ENCODE measurements at regions not wholly inside any gene's neighbourhood (a gene's known extent, or its start where the extent isn't known, plus 50 kb on each side); places are given as distances from the start of the nearest gene placed in this dataset.
"Not testable (repeated sequence)": the region's sequence is repeated elsewhere in the genome, so short reads cannot be mapped to it uniquely, and the experiment has no call there.

- DNase-seq (ENCODE audit: extremely low read depth in 1 of 2, low read depth in 1 of 2): no peak
Observed at GRCh38 chr18:76610933-76611749, 116.1 kb upstream of the ZNF516 start.

GRCh38 chr18:76610012-76610411 lies 115.0 kb upstream of the ZNF516 start:
- DNase-seq (ENCODE audit: extremely low read depth in 1 of 2, low read depth in 1 of 2): no peak

- DNase-seq (ENCODE audit: extremely low read depth in 1 of 2, low read depth in 1 of 2): no peak
Observed at GRCh38 chr18:76605341-76605929, 110.4 kb upstream of the ZNF516 start.

- DNase-seq (ENCODE audit: extremely low read depth in 1 of 2, low read depth in 1 of 2): no peak
Observed at GRCh38 chr18:76604935-76605240, 109.8 kb upstream of the ZNF516 start.

GRCh38 chr18:76604108-76604934 lies 109.3 kb upstream of the ZNF516 start:
- DNase-seq (ENCODE audit: extremely low read depth in 1 of 2, low read depth in 1 of 2): no peak

- no peak for DNase-seq (ENCODE audit: extremely low read depth in 1 of 2, low read depth in 1 of 2)
Observed at GRCh38 chr18:76602191-76602590, 107.1 kb upstream of the ZNF516 start.

GRCh38 chr18:76600076-76600475 lies 105.0 kb upstream of the ZNF516 start:
- not testable (repeated sequence) for DNase-seq (ENCODE audit: extremely low read depth in 1 of 2, low read depth in 1 of 2)

- DNase-seq (ENCODE audit: extremely low read depth in 1 of 2, low read depth in 1 of 2): no peak
Observed at GRCh38 chr18:76594966-76595365, 99.9 kb upstream of the ZNF516 start.

- no peak for DNase-seq (ENCODE audit: extremely low read depth in 1 of 2, low read depth in 1 of 2)
Observed at GRCh38 chr18:76593843-76594242, 98.8 kb upstream of the ZNF516 start.

GRCh38 chr18:76592981-76593381 lies 97.9 kb upstream of the ZNF516 start:
- DNase-seq (ENCODE audit: extremely low read depth in 1 of 2, low read depth in 1 of 2): no peak

- no peak for DNase-seq (ENCODE audit: extremely low read depth in 1 of 2, low read depth in 1 of 2)
Observed at GRCh38 chr18:76592096-76592495, 97.1 kb upstream of the ZNF516 start.

GRCh38 chr18:76589866-76590265 lies 94.8 kb upstream of the ZNF516 start:
- DNase-seq (ENCODE audit: extremely low read depth in 1 of 2, low read depth in 1 of 2): no peak

GRCh38 chr18:76589316-76589715 lies 94.3 kb upstream of the ZNF516 start:
- no peak for DNase-seq (ENCODE audit: extremely low read depth in 1 of 2, low read depth in 1 of 2)

- DNase-seq (ENCODE audit: extremely low read depth in 1 of 2, low read depth in 1 of 2): no peak
Observed at GRCh38 chr18:76588601-76589226, 93.7 kb upstream of the ZNF516 start.

GRCh38 chr18:76587879-76588271 lies 92.8 kb upstream of the ZNF516 start:
- DNase-seq (ENCODE audit: extremely low read depth in 1 of 2, low read depth in 1 of 2): no peak

- no peak for DNase-seq (ENCODE audit: extremely low read depth in 1 of 2, low read depth in 1 of 2)
Observed at GRCh38 chr18:76587147-76587878, 92.3 kb upstream of the ZNF516 start.

GRCh38 chr18:76584414-76585310 lies 89.6 kb upstream of the ZNF516 start:
- no peak for DNase-seq (ENCODE audit: extremely low read depth in 1 of 2, low read depth in 1 of 2)

- DNase-seq (ENCODE audit: extremely low read depth in 1 of 2, low read depth in 1 of 2): no peak
Observed at GRCh38 chr18:76581261-76581660, 86.2 kb upstream of the ZNF516 start.

- no peak for DNase-seq (ENCODE audit: extremely low read depth in 1 of 2, low read depth in 1 of 2)
Observed at GRCh38 chr18:76580288-76580962, 85.4 kb upstream of the ZNF516 start.
